K562 (cell line): ENCODE measurements at regions not wholly inside any gene's neighbourhood (a gene's known extent, or its start where the extent isn't known, plus 50 kb on each side); places are given as distances from the start of the nearest gene placed in this dataset.

Experiments used
- ATF7 ChIP-seq: fragments of 450-650 bp; IDR thresholded peaks from 2 replicates; pipeline ENCODE4 v1.7.1; 2014; ENCODE audit warnings: mild to moderate bottlenecking, moderate library complexity
- CBX3 ChIP-seq, 2 experiments: IDR thresholded peaks; 1 replicate in 1 of 2; 2 replicates in 1 of 2; pipeline ENCODE4 v1.6.1; 2012; ENCODE audit warnings: inconsistent platforms in 2 of 2, low read length in 2 of 2, borderline replicate concordance in 1 of 2, control low read depth in 1 of 2
- CBX8 ChIP-seq: fragments of 200-600 bp; sonication (generic); IDR thresholded peaks from 2 replicates; pipeline ENCODE4 v1.6.1; 2012; ENCODE audit warnings: borderline replicate concordance, mixed run types, low read depth, mild to moderate bottlenecking, moderate library complexity, mixed read lengths, low read length, control low read depth, inconsistent platforms; ENCODE audit not compliant: poor library complexity, severe bottlenecking; ENCODE audit errors: extremely low read depth
- CHD1 ChIP-seq: fragments of 200-600 bp; sonication (generic); IDR thresholded peaks from one replicate; pipeline ENCODE4 v1.6.1; 2012; ENCODE audit warnings: mild to moderate bottlenecking, moderate library complexity, low read length, inconsistent platforms
- CREM ChIP-seq: IDR thresholded peaks from 2 replicates; pipeline ENCODE4 v1.6.1; 2014; ENCODE audit warnings: antibody characterized with exemption, low read depth
- CTBP1 ChIP-seq: fragments of 450-650 bp; IDR thresholded peaks from 2 replicates; pipeline ENCODE4 v1.6.1; 2016; ENCODE audit warnings: borderline replicate concordance
- CXXC5 ChIP-seq: fragments of 250-450 bp; sonication (Bioruptor Pico); IDR thresholded peaks from 2 replicates; pipeline ENCODE4 v1.8.0; 2022; ENCODE audit warnings: inconsistent platforms, mild to moderate bottlenecking, moderate library complexity
- ETV6 ChIP-seq, 3 experiments: fragments of 150-350 bp in 1 of 3; sonication (generic) in 1 of 3; formaldehyde crosslinking in 1 of 3; IDR thresholded peaks; 2 replicates each; pipeline versions ENCODE4 v1.6.1 to v1.8.0; 2014 to 2022; ENCODE audit warnings: borderline replicate concordance in 2 of 3, low read depth in 2 of 3, antibody characterized with exemption in 1 of 3, low read length in 1 of 3, mild to moderate bottlenecking in 1 of 3, missing genetic modification reagents in 1 of 3
- FOSL1 ChIP-seq: fragments of 200-800 bp; sonication (Bioruptor generic); conservative IDR thresholded peaks from 2 replicates; pipeline ENCODE4 v1.6.1; 2016; ENCODE audit warnings: missing genetic modification characterization, missing compliant biosample characterization
- GTF2E2 ChIP-seq: fragments of 200-800 bp; sonication (Bioruptor generic); IDR thresholded peaks from 2 replicates; pipeline ENCODE4 v1.6.1; 2016; ENCODE audit warnings: missing genetic modification characterization, missing compliant biosample characterization
- HDAC2 ChIP-seq: fragments of 450-650 bp; IDR thresholded peaks from 2 replicates; pipeline ENCODE4 v1.6.1; 2016; ENCODE audit warnings: mild to moderate bottlenecking
- HNRNPH1 ChIP-seq: fragments of 200-400 bp; formaldehyde crosslinking; optimal IDR thresholded peaks from 2 replicates; pipeline ENCODE3; 2017; ENCODE audit warnings: low read depth, mild to moderate bottlenecking, low read length, moderate library complexity
- KDM5B ChIP-seq: fragments of 200-600 bp; sonication (generic); IDR thresholded peaks from 2 replicates; pipeline ENCODE4 v1.6.1; 2012; ENCODE audit warnings: low read depth, mild to moderate bottlenecking, moderate library complexity, low read length, control low read depth, inconsistent platforms; ENCODE audit not compliant: insufficient replicate concordance
- KLF16 ChIP-seq: IDR thresholded peaks from 2 replicates; pipeline ENCODE4 v1.6.1; 2016; ENCODE audit warnings: antibody characterized with exemption
- LARP7 ChIP-seq: fragments of 450-650 bp; IDR thresholded peaks from 2 replicates; pipeline ENCODE4 v1.6.1; 2016
- LCOR ChIP-seq: sonication (generic); formaldehyde crosslinking; IDR thresholded peaks from 2 replicates; pipeline ENCODE4 v1.8.0; 2022; ENCODE audit warnings: mild to moderate bottlenecking, missing genetic modification reagents
- MAZ ChIP-seq, 2 experiments: fragments of 450-650 bp in 1 of 2; sonication (generic) in 1 of 2; formaldehyde crosslinking; IDR thresholded peaks in 1 of 2; conservative IDR thresholded peaks in 1 of 2; 2 replicates each; pipeline versions ENCODE4 v1.4.0 to v1.5.0; 2020; ENCODE audit warnings: mild to moderate bottlenecking in 1 of 2, missing genetic modification reagents in 1 of 2
- MLLT1 ChIP-seq, 2 experiments: fragments of 450-650 bp; IDR thresholded peaks; 2 replicates each; pipeline ENCODE4 v1.6.1; 2016
- NFRKB ChIP-seq: fragments of 450-650 bp; IDR thresholded peaks from 2 replicates; pipeline ENCODE4 v1.6.1; 2016; ENCODE audit warnings: low read depth
- SMAD3 ChIP-seq: fragments of 450-650 bp; formaldehyde crosslinking; conservative IDR thresholded peaks from 2 replicates; pipeline ENCODE4 v1.4.0; 2020; ENCODE audit warnings: mild to moderate bottlenecking
- SRSF3 ChIP-seq: fragments of 200-400 bp; formaldehyde crosslinking; IDR thresholded peaks from 2 replicates; pipeline ENCODE4 v1.6.1; 2016; ENCODE audit warnings: mild to moderate bottlenecking, low read length, moderate library complexity; ENCODE audit not compliant: insufficient read depth
- SRSF9 ChIP-seq: fragments of 200-400 bp; formaldehyde crosslinking; IDR thresholded peaks from 2 replicates; pipeline ENCODE4 v1.6.1; 2017; ENCODE audit warnings: low read depth, low read length, borderline replicate concordance
- TFAM ChIP-seq: fragments of 250-450 bp; sonication (Bioruptor Pico); conservative IDR thresholded peaks from 2 replicates; pipeline ENCODE4 v1.5.0; 2021; ENCODE audit warnings: mild to moderate bottlenecking, moderate library complexity
- ZEB2 ChIP-seq: fragments of 450-650 bp; IDR thresholded peaks from 2 replicates; pipeline ENCODE4 v1.6.1; 2016
- ZNF217 ChIP-seq: sonication (generic); formaldehyde crosslinking; IDR thresholded peaks from 2 replicates; pipeline ENCODE4 v1.8.0; 2022; ENCODE audit warnings: mild to moderate bottlenecking, missing genetic modification reagents
- ZNF253 ChIP-seq: fragments of 250-450 bp; sonication (Bioruptor Pico); conservative IDR thresholded peaks from 2 replicates; pipeline ENCODE4 v1.6.1; 2021; ENCODE audit warnings: mild to moderate bottlenecking
- ZNF436 ChIP-seq: fragments of 250-450, 450-650 bp; sonication (Bioruptor Pico); formaldehyde crosslinking; IDR thresholded peaks from 2 replicates; pipeline ENCODE4 v1.7.0; 2020; ENCODE audit warnings: mild to moderate bottlenecking
- ZNF717 ChIP-seq: fragments of 250-450 bp; sonication (Bioruptor Pico); IDR thresholded peaks from 2 replicates; pipeline ENCODE4 v1.5.0; 2021
- ZNF785 ChIP-seq: fragments of 250-450 bp; sonication (Bioruptor Pico); IDR thresholded peaks from 2 replicates; pipeline ENCODE4 v1.4.0; 2020; ENCODE audit warnings: mild to moderate bottlenecking

- TF ChIP-seq ETV6 (IDR thresholded peaks at IDR 0.05; ENCODE audit: borderline replicate concordance in 1 of 2, low read depth in 2 of 2, low read length in 1 of 2), result no peak
- TF ChIP-seq ETV6 (CRISPR knock-in tag; IDR thresholded peaks at IDR 0.05; ENCODE audit: borderline replicate concordance), result no peak
- TF ChIP-seq ZNF253 (CRISPR knock-in tag), result no peak
- no peak for TF ChIP-seq TFAM (CRISPR knock-in tag)
- no peak for TF ChIP-seq SMAD3 (CRISPR knock-in tag)
- no peak for TF ChIP-seq FOSL1 (tag)
- TF ChIP-seq ZNF217 (CRISPR knock-in tag), result no peak
- TF ChIP-seq ZNF717, result no peak
- TF ChIP-seq LARP7, result no peak
- TF ChIP-seq ZNF785 (CRISPR knock-in tag), result no peak
- TF ChIP-seq HNRNPH1, result no peak
- no peak for TF ChIP-seq LCOR (CRISPR knock-in tag)
- no peak for TF ChIP-seq CBX8
- no peak for TF ChIP-seq SRSF9
- peak in 1 of 2 experiments; percentile 66; a peak in 1 of 4 replicates for TF ChIP-seq MAZ (CRISPR knock-in tag; conservative IDR thresholded peaks at IDR 0.05 in 1 of 2, IDR thresholded peaks at IDR 0.05 in 1 of 2)
- TF ChIP-seq MLLT1 (IDR thresholded peaks at IDR 0.05), result no peak
- TF ChIP-seq CBX3 (IDR thresholded peaks at IDR 0.05; ENCODE audit: borderline replicate concordance in 1 of 2, low read length in 2 of 2), result peak in 1 of 2 experiments; percentile 21; a peak in 1 of 3 replicates
- peak; percentile 55; the same call in 1 of the 2 replicates for TF ChIP-seq CTBP1
- no peak for TF ChIP-seq GTF2E2 (tag)
- TF ChIP-seq SRSF3, result no peak
- no peak for TF ChIP-seq CHD1
- TF ChIP-seq CXXC5 (CRISPR knock-in tag), result peak; percentile 46; the same call in 1 of the 2 replicates
- TF ChIP-seq KDM5B, result no peak
- TF ChIP-seq CREM, result no peak
- TF ChIP-seq ZNF436 (CRISPR knock-in tag), result no peak
- TF ChIP-seq ZEB2, result peak; percentile 50; the same call in 1 of the 2 replicates
- TF ChIP-seq HDAC2, result peak; percentile 46; the same call in 1 of the 2 replicates
- 0 out of 2 replicates have a peak, but pooled peaks have one; percentile 13 for TF ChIP-seq ATF7
- TF ChIP-seq KLF16, result 0 out of 2 replicates have a peak, but pooled peaks have one; percentile 9
- no peak for TF ChIP-seq NFRKB
These were observed 97.9 kb upstream of the CRHR1 start (continued) for GRCh38 chr17:45686250-45686649.
